NCI-H146 (cell line): ENCODE measurements at regions not wholly inside any gene's neighbourhood (a gene's known extent, or its start where the extent isn't known, plus 50 kb on each side); places are given as distances from the start of the nearest gene placed in this dataset.

Experiments
- DNase-seq: peaks from one replicate; lab custom pipeline; 2025; lab: John Stamatoyannopoulos, UW

DNA sequence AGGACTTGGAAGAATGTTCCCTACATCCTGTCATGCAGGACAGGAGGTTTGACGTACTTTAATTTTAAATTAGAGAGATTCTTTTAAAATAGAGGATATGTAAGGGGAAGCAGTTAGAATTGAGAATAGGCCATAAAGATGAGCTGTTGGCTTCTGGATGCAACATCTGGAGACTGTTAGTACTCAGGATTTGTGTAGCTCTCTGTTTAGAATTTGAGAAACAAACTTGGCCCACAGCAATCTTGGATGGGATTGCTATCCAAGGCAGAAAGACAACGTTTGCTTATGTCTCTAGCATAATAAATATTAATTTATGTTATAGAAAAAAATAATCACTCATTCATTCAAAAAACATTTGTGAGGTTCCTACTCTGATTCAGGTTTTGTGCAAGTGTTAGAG lies 398.4 kb upstream of the NOVA1 start:
- no peak for DNase-seq

DNA sequence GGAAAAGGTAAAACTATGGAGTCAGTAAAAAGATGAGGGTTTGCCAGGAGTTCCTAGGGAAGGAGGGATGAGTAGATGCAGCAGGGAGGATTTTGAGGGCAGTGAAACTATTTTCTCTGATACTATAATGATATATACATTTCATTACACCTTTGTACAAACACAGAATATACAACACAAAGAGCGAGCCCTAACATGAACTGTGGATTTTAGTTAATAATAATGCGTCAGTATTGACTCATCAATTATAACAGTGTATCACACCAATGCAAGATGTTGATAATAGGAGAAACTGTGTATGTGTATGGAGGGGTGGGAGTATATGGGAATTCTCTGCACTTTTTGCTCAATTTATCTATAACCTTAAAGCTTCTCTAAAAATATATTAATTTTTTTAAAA lies 404.3 kb upstream of the NOVA1 start:
- no peak for DNase-seq

DNA sequence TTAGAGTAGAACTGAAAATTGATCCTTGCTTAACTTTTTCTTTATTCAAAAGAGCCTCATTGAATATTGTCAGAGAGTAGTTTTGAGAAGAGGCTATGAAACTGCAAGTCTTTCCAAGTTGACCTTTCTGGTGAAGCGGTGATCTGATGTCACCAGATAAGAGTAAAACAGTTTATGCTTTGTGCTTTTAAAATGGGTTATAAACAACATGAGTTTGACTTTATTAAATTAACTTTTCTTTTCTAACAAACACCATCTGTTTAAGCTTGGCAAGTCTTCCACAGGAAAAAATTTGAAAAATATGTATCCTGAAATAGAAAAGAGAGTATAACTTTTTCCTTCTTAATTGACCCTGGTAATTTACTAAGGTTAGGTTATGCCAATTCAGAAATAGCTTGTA lies 408.7 kb upstream of the NOVA1 start:
- DNase-seq = no peak

DNA sequence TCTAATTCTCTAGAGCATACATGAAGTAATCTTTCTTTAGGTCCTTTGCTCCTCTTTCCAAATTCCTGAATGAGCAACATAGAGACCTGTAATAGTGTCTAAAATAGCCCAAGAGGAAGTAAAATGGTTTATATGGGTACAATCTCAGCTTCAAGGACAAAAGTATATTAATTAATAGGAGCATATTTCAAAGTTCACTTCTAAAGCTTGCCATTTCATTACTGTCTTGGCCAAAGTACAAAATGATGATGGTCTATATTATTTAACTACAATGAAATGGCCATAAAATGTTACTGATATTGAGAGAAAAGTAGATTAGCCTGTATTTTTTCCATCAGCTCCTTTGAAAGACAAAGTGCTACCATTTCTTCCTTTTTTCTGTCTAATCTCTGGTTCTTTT lies 410.4 kb upstream of the NOVA1 start:
- no peak for DNase-seq

DNA sequence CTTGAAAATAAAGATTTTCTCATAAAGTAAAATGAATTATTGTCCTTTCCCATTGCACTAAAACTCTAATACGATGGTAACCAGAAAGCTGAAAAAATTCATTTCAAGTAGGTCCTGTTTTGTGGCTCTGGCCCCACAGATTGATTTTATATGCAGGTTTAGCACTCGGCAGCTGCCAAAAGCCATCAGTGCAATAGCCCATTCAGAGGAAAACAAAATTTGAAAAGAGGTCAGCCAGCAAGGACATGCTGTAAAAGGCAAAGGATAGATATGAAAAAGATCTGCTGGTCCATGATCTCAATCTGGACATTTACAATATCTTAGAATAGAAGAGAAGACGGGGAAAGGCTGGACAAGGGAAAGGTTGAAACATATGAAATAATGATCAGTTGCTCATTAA lies 414.8 kb upstream of the NOVA1 start:
- no peak for DNase-seq

DNA sequence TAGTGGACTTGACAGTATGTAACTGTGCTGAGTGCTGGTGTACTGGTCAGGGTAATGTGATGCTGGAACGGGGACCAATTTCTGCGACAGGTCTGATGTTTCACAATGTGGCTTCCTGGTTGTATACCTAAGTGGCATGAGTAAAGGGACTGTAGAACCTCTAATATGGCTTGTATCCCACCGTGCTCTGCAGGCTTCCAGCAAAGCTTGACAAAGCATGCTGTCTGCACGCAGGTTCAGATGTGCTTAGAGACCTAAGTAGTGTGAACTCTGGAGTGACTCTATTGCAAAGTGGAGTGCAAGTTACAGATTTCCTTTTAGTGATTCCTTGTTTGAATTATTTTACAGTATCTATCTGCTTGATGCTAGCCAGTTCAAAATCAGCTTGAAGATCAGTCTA lies 415.8 kb upstream of the NOVA1 start:
- DNase-seq = no peak

DNA sequence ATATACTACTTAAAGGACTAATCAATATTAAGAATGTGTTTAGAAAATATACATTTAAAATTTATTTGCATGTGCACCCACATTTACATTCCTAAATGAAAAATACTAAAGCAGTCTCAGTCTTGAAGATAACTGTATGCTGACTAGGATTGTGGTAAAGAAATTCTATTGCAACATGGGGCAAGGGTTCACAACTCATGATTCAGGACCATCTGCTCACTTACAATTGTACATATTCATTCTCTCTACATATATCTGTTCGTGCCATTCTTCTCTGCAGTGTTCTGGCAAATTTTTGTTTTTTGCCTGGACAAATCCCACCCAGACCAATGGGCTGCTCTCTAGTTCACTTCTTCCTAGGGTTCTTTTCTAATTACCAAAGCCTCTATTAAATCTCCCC lies 417.2 kb upstream of the NOVA1 start:
- no peak for DNase-seq

DNA sequence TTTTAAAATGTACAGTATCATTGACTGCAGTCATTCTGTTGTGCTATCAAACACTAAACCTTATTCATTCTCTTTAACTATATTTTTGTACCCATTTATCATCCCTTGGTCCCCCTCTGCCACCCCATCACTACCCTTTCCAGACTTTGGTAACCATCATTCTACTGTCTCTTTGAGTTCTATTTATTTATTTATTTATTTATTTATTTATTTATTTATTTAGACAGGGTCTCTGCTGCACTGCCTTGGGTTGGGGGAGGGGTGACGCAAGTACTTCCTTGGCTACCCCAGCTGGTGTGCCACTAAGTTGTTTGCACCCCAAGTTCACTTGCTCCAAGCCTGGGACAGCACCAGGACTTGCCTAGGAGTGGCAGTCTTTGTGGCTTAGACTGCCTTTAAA lies 427.8 kb upstream of the NOVA1 start:
- DNase-seq = no peak

DNA sequence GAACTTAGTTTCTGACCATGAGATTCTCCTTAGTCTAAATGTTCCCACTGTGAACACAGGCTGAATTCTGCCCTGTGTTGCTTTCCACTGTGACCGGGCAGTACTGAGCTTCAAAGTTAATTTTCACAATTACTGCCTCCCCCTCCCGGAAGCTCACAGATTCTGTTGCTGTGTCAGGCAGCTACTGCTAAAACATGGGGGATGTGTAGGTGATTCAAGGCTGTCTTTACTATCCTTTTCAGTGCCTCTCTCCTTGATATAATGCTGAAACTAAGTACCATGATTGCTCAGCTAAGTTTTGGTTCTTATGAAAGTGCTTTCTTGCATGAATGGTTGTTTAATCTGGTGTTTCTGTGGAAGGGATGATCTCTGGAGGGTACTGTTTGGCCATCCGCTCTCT lies 428.3 kb upstream of the NOVA1 start:
- DNase-seq = no peak

DNA sequence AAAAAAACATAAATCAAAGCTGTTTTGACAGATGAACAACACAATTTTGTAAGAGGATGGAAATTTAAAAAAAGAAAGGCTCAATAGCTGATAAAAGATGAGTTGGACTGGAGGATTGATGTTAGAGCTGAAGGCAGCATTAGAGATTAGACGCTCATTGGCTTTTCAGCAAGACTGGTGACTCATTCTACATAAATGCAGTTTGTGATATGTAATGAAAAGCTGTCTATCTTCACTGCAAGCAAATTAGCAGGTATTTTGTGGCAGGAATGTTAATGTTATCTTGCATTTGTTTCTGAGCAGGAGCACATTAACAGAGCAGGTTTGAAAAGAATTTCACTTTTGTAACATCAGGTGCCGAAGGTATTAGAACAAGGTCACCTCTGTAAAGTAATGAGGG lies 442.7 kb upstream of the NOVA1 start:
- no peak for DNase-seq

DNA sequence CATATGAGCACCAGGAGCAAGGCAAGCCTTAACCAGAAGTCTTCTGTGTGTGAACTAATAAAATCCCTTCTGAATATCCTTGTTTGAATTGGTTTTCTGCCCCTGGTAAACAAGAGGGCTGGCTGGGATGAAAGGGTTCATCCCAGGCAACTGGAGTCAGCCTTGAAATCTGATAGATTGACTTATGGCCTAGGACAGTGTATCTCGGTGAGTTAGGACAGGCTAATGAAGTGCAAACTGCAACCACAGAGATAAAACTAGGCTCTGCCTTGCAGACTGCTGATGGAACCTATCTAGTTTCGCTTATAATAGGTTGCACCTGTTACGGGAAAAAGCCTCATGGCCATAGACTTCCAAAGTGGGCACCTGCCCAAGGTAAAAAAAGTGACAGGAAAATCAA lies 451.9 kb upstream of the NOVA1 start:
- peak; percentile 82 for DNase-seq

DNA sequence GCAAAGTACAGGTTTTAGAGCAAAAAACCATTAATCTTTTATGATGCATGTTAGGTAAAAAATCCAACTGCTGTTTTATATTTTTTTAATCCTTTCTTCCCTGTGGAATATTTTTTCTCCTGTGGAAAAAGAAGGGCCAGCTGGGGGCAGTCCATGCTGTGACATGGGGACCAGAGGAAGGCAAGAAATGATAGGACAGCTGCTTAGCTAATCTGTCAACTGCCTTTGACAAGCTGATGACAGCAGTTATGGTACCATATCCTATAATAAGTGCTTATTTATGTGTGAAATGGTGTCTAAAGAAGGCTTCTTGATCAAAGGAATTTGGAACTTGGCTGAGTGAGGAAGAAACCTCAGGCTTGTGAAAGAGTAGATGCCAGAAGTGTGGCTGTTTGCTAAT lies 452.4 kb upstream of the NOVA1 start:
- DNase-seq = peak; percentile 30

DNA sequence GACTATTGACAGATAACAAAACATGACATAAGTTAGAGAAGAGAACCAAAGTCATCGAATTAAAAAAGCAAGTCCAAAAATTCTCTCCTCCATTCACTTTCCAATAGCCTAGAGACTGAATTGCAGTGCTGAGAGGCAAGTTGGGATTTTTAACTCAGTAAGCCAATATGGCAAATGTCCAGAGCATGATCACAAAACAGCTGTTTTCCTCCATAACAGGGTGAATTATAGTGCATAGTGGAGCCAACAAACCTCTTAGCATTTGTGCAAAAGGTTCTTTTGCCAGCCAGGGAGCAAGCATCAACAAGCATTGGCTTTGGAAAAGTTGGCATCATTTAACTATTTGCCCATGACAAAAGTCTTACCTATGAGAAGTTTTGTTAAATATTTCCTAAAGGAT lies 458.8 kb upstream of the NOVA1 start:
- no peak for DNase-seq

DNA sequence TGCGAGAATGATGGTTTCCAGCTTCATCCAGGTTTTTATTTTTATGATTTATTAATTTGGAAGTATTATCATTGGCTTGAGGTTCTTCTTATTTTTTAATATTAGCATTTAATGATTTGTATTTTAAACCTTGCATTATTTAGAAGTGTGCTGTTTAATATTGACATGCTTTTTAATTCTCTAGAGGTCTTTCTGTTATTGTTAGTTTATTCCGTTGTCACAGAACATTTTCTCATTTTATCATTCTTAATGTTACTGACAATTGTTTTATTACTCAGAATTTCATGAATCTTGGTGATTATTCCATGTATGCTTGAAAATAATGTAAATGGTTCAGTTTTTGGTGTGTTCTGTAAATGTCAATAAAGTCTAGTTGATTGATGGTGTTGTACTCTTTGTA lies 463.5 kb upstream of the NOVA1 start:
- DNase-seq = no peak

DNA sequence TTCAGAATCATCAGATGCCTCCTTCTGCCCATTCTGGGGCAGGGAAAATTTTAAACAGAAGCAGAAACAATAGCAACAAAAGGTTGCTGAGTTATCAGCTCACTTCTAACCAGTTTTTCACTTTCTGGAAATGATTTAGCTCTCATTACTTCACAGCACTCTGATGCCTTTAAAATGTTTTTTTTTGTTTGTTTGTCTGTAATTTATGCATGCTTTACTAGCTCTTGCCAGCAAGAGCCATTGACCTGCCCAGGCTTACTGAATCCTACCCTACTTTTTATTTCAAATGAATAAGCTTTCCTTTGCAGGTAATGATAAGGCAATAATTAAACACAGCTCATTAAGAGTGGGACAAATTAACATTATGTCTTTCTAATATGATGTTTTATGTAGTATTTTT lies 466.1 kb upstream of the NOVA1 start:
- no peak for DNase-seq

DNA sequence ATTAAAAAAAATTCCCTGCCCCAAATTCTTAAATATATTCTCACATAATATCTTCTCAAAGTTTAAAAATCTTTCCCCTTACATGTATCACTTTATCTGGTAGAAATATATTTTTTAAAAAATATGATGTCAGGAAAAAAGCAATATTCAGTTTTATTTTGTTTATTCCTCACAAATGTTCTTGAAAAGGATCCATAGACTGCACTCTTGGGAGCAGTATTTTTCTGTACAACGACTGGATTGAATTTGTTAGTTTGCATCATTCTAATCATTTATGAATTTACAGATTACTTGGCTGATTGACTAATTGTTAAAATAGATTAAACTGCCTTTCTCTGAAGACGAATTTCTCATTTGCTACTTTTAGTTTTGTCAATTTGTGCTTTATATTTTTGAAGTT lies 468.1 kb upstream of the NOVA1 start:
- DNase-seq = no peak

DNA sequence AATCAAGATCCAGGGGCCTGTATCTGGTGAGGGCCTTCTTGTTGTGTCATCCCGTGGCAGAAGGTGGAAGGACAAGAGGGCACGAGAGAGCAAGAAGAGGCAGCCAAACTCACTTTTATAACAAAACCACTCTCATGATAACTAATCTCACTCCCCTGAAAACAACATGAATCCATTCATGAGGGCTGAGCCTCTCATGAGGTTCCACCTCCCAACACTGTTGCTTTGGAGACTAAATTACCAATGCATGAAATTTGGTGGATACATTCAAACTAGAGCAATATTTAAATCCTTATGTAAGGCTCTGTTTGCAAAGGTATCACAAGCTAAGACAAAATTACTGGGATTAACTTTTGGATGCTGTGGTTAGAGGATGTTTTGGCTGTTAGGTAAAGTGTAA lies 470.1 kb upstream of the NOVA1 start:
- DNase-seq = no peak

DNA sequence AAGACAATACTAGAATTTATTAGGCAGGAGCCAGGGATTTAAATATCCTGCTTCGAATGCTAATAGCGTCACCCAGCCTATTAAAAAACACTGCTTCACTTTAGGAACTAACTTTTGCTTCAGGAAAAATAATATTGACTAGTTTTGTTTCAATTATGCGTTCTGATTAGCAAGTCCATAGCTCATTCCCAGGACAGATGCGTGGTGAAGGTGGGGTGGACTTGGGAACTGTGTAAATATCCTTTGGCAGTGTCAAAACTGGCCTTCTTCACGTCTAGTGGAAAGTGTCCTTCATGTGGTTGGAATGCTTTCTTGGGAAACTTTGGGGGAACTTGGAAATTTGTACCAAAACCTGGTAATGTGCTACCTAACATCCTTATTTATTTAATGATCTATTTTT lies 474.8 kb upstream of the NOVA1 start:
- no peak for DNase-seq

DNA sequence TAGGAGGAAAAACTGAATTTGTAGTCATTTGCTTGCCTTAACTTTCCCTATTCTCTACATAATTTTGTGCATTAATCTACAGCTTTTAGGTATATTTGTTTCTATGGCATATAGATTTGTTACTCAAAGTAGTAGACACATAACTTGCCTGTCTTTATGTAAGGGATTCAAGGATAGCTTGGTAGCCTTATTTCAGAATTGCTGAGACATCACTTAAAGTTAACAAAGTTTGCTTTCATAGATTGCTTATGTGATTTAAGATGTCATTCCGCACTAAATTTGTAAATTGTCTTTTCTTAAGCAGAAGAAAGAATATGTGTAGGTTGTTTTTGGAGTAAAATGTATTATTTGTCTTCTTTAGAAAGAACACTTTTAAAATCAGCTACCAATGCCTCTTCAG lies 477.7 kb upstream of the NOVA1 start:
- DNase-seq = no peak

DNA sequence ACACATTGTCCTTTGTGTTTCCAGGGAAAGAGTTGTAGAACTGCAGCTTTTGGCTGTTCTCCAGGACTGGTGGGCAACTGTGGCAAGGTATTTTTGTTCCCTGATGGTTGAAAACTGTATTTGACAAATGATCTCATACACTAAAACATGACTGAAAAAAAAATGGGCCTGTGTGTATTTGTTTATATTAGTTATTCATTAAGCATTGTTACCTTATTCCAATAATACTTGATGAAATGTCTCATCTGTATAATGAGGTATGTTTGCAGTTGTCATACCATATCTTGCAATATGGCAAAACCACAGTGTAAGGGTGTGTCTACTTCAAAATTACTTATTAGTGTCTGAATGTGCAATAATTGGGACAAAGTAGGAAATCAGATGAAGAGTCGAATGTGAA lies 479.4 kb upstream of the NOVA1 start:
- DNase-seq = no peak

DNA sequence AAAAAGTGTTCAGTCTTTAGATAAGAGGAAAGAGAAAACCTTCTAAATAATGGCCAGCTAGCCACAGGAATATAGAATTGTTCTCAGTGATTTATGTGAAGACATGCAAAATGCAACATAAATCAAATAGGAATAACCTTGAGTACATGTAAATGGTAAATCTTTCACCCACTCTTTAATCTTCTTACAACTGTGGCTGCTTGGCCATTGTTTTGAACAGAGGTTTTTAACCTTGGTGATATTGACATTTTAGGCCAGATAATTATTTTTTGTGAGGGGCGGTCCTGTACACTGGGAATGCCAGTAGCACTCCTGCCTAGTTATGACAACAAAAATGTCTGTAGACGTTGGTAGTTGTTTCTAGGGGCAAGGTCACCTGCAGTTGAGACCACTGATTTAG lies 479.9 kb upstream of the NOVA1 start:
- no peak for DNase-seq

DNA sequence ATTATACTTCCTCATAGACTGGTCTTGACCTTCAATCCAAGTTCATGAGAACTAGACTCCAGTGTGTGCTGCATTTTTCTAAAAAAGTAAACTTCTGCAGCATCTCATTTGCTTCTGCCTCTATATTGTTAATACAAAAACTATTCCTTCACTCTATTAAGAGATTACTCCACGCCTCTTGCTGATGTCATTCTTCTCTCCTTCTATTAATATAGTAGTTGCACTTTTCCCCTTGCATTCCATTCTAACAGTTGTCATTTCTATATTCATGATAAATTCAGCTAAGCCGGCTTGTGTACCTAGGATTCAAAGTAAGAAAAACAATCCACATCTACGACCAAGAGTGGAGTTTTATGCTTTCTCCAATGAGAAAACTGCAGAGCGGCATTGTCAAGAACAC lies 480.4 kb upstream of the NOVA1 start:
- DNase-seq = no peak

DNA sequence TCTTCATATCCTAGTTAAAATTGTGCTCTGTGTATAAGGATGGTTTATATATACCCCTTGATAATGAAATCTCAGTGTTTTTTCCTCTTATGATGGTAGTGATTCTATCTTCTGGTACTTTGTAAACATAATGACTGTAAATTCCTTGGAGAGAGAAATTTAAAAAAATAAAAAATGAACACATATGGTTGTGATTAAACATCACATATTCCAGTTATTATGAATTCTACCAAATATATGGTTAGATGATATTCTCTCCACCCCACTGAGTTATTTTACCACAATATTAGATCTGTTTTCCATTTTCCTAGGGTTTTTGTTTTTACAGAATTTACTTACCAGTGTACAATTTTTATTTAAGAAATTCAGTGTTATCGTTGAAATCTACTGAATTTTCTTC lies 481.9 kb upstream of the NOVA1 start:
- no peak for DNase-seq

DNA sequence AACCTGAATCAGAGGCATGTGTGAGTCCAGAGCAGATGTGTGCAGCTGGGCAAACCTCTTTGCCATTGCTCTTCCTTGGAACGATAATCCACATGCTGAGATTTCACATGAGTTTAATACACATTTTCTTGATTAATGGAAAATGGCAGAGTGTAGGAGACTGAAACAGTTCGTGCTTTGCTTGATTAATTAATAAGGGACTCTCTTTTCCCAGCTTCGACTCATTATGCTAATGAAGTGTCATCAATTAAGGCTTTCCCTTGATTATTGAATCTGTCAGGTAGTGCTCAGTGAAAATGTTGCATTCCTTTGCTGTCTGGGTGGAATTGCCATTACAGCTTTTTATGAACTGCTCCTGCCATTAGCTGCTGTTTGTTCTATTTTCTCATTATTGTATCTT lies 487.7 kb upstream of the NOVA1 start:
- DNase-seq = no peak

DNA sequence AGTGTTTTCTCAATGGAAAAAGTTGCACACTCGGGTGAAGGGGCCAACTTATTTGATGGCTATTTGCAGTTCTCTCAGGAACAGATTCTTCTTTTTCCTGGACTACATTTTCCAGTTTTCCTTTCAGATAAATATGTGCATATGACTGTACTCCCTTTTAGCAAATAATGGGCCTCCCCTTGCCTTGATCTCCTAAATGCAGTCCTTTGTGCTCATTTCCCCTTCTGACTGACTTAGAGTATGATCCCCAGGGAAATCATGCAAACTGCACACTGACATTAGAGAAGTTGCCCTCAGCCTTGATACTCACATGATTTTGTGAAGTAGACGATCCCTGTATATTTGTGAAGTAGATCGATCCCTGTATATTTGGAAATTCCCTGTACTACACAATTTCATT lies 492.9 kb upstream of the NOVA1 start:
- DNase-seq = no peak

DNA sequence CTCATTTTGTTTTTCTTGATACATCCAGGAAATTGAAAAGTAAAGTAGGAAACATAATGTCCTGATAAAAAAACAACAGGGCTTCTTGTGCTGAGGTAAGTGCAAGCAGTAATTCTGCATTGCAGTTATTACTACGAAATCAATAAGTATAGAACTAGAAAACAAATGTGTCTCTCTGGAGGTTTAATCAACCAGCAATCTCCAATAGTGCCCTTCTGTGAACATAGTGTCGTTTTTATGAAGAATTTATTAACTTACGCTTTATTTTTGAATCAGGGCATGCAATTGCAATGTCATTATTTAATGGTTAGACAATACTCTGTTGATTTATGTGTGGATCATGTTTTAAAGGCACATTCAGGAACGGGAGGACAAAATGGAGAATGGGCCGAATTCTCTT lies 494.1 kb upstream of the NOVA1 start:
- no peak for DNase-seq
